K562 (cell line): ENCODE measurements at regions not wholly inside any gene's neighbourhood (a gene's known extent, or its start where the extent isn't known, plus 50 kb on each side); places are given as distances from the start of the nearest gene placed in this dataset.

Source experiments
- CREB3L1 ChIP-seq: fragments of 450-650 bp; IDR thresholded peaks from 2 replicates; pipeline ENCODE4 v1.6.1; 2014; ENCODE audit warnings: low read depth, mild to moderate bottlenecking, moderate library complexity, borderline replicate concordance
- E4F1 ChIP-seq: fragments of 250-450 bp; sonication (Bioruptor Pico); IDR thresholded peaks from 2 replicates; pipeline ENCODE4 v1.5.0; 2021; ENCODE audit warnings: mild to moderate bottlenecking, borderline replicate concordance
- ETV1 ChIP-seq: fragments of 450-650 bp; conservative IDR thresholded peaks from 2 replicates; pipeline ENCODE4 v1.6.1; 2016; ENCODE audit warnings: missing genetic modification characterization, control low read depth, low read depth, missing compliant biosample characterization
- FOSL1 ChIP-seq: fragments of 200-800 bp; sonication (Bioruptor generic); conservative IDR thresholded peaks from 2 replicates; pipeline ENCODE4 v1.6.1; 2016; ENCODE audit warnings: missing genetic modification characterization, missing compliant biosample characterization
- KHSRP ChIP-seq: fragments of 450-650 bp; IDR thresholded peaks from 2 replicates; pipeline ENCODE4 v1.6.1; 2017
- MCM2 ChIP-seq: fragments of 450-650 bp; IDR thresholded peaks from 2 replicates; pipeline ENCODE4 v1.6.1; 2017; ENCODE audit warnings: low read depth, mild to moderate bottlenecking
- PHF8 ChIP-seq: fragments of 200-600 bp; sonication (generic); IDR thresholded peaks from 2 replicates; pipeline ENCODE4 v1.6.1; 2012; ENCODE audit warnings: mixed run types, mild to moderate bottlenecking, inconsistent platforms, low read length, moderate library complexity, borderline replicate concordance
- POLR2B ChIP-seq: fragments of 450-650 bp; IDR thresholded peaks from 2 replicates; pipeline ENCODE4 v1.6.1; 2018; ENCODE audit warnings: low read depth; ENCODE audit not compliant: partially characterized antibody
- RBM17 ChIP-seq: fragments of 200-400 bp; formaldehyde crosslinking; IDR thresholded peaks from 2 replicates; pipeline ENCODE4 v1.6.1; 2017; ENCODE audit warnings: low read depth, mild to moderate bottlenecking, low read length, borderline replicate concordance
- SMAD3 ChIP-seq: fragments of 450-650 bp; formaldehyde crosslinking; conservative IDR thresholded peaks from 2 replicates; pipeline ENCODE4 v1.4.0; 2020; ENCODE audit warnings: mild to moderate bottlenecking
- SMARCA4 ChIP-seq: fragments of 450-650 bp; IDR thresholded peaks from 2 replicates; pipeline ENCODE4 v1.6.1; 2016
- SNIP1 ChIP-seq: fragments of 450-650 bp; IDR thresholded peaks from 2 replicates; pipeline ENCODE4 v1.7.1; 2017; ENCODE audit warnings: low read depth, mild to moderate bottlenecking
- TCF3 ChIP-seq: sonication (generic); formaldehyde crosslinking; IDR thresholded peaks from 2 replicates; pipeline ENCODE4 v1.4.0; 2020; ENCODE audit warnings: mild to moderate bottlenecking, missing genetic modification reagents
- XRCC5 ChIP-seq: fragments of 200-400 bp; formaldehyde crosslinking; IDR thresholded peaks from 2 replicates; pipeline ENCODE4 v1.6.1; 2017; ENCODE audit warnings: low read depth, mild to moderate bottlenecking, low read length
- ZEB2 ChIP-seq: fragments of 450-650 bp; IDR thresholded peaks from 2 replicates; pipeline ENCODE4 v1.6.1; 2016
- ZNF407 ChIP-seq: fragments of 450-650 bp; IDR thresholded peaks from 2 replicates; pipeline ENCODE4 v1.6.1; 2016; ENCODE audit warnings: low read depth

- TF ChIP-seq ZNF407 (no peak), ETV1 (tag) (no peak), ZEB2 (no peak), POLR2B (no peak), CREB3L1 (no peak), TCF3 (no peak; the same call in 1 of the 2 replicates), KHSRP (peak; percentile 28; the same call in 1 of the 2 replicates), E4F1 (CRISPR knock-in tag) (no peak), XRCC5 (0 out of 2 replicates have a peak, but pooled peaks have one; percentile 60), SNIP1 (no peak), SMAD3 (CRISPR knock-in tag) (0 out of 2 replicates have a peak, but pooled peaks have one; percentile 31), FOSL1 (tag) (no peak), SMARCA4 (peak; percentile 15; the same call in 1 of the 2 replicates), PHF8 (no peak), MCM2 (no peak), RBM17 (no peak)
These were observed 51.1 kb upstream of the EDEM3 start (continued) for GRCh38 chr1:184805667-184806295.
